NB4 (cell line): ENCODE measurements at regions not wholly inside any gene's neighbourhood (a gene's known extent, or its start where the extent isn't known, plus 50 kb on each side); places are given as distances from the start of the nearest gene placed in this dataset.
"Not testable (repeated sequence)": the region's sequence is repeated elsewhere in the genome, so short reads cannot be mapped to it uniquely, and the experiment has no call there.

Experiments used
- DNase-seq: peaks from one replicate; pipeline ENCODE4 v3.0.0; 2010; ENCODE audit warnings: low read depth
- H3K4me3 ChIP-seq: one replicate; pipeline ENCODE4 v1.5.1; 2011; ENCODE audit warnings: mild to moderate bottlenecking, low read depth, low read length, moderate library complexity
- MYC ChIP-seq: IDR thresholded peaks from 2 replicates; pipeline ENCODE4 v1.6.1; 2011; ENCODE audit warnings: low read depth, low read length
- POLR2A ChIP-seq: IDR thresholded peaks from 2 replicates; pipeline ENCODE4 v1.6.1; 2011; ENCODE audit warnings: mild to moderate bottlenecking; ENCODE audit not compliant: insufficient read length; ENCODE audit errors: extremely low read depth
- TF ChIP-seq, protein P1 (sequence below): IDR thresholded peaks from one replicate; pipeline ENCODE4 v1.5.1; 2012; ENCODE audit warnings: low read depth, low read length
- TF ChIP-seq, protein P2 (sequence below): IDR thresholded peaks from 2 replicates; pipeline ENCODE4 v1.6.1; 2011; ENCODE audit warnings: low read depth, low read length

DNA sequence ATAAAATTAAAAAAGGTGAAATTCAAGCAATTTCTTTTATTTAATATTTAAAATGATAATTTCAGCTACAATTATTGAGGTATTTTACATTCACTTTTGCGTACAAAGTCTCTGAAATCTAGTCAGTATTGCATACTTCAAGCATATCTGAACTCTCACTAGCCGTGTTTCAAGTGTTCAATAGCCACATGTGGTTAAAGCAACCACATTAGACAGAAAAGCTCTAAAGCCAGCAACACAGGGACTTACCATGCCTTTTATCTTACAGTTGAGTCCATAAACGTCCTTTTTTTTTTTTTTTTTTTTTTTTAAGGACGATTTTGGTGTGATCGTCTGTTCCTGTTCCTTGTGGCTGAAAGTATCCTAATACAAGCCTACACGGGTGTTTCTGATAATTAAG is 257.0 kb upstream of the RGMA start:
- DNase-seq: no peak
- H3K4me3 ChIP-seq: no peak overlapping the region
- TF ChIP-seq MYC: no peak
- TF ChIP-seq, protein P1, sequence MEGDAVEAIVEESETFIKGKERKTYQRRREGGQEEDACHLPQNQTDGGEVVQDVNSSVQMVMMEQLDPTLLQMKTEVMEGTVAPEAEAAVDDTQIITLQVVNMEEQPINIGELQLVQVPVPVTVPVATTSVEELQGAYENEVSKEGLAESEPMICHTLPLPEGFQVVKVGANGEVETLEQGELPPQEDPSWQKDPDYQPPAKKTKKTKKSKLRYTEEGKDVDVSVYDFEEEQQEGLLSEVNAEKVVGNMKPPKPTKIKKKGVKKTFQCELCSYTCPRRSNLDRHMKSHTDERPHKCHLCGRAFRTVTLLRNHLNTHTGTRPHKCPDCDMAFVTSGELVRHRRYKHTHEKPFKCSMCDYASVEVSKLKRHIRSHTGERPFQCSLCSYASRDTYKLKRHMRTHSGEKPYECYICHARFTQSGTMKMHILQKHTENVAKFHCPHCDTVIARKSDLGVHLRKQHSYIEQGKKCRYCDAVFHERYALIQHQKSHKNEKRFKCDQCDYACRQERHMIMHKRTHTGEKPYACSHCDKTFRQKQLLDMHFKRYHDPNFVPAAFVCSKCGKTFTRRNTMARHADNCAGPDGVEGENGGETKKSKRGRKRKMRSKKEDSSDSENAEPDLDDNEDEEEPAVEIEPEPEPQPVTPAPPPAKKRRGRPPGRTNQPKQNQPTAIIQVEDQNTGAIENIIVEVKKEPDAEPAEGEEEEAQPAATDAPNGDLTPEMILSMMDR: no peak
- TF ChIP-seq, protein P2, sequence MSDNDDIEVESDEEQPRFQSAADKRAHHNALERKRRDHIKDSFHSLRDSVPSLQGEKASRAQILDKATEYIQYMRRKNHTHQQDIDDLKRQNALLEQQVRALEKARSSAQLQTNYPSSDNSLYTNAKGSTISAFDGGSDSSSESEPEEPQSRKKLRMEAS: no peak
- TF ChIP-seq POLR2A: no peak

DNA sequence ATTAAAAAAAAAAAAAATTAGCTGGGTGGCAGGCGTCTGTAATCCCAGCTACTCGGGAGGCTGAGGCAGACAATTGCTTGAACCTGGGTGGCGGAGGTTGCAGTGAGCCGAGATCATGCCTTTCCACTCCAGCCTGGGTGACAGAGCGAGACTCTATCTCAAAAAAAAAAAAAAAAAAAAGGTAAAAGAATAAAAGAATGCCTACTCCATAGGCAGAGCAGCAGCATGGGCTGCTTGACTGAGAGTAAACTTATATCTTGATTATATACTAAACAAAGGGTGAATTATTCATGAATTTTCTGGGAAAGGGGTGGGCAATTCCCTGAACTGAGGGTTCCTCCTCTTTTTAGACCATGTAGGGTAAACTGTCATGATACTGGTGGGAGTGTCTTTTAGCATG is 254.4 kb upstream of the RGMA start:
- DNase-seq, H3K4me3 ChIP-seq: not testable (repeated sequence)

DNA sequence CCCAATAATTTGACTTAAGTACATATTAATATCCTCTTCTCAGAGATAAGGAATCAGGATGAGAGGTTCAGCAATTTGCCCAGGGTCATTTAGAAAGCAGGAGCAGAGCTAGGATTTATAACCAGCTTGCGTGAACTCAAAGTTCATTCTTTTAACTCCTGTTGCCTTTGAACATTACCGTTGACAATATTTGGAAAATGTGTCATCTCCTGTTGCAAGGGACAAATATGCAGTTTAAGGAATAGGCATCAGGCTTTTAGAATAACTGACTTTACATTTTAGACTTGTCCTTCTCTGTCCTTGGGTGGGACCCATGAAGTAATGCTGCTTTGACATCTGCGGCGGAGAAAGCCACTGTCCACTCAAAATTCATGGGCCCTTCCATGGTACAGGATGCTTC is 252.2 kb upstream of the RGMA start:
- no peak for DNase-seq
- H3K4me3 ChIP-seq: no peak overlapping the region
- TF ChIP-seq MYC: no peak
- TF ChIP-seq POLR2A: no peak
- TF ChIP-seq, protein P2: no peak
- TF ChIP-seq, protein P1: no peak

DNA sequence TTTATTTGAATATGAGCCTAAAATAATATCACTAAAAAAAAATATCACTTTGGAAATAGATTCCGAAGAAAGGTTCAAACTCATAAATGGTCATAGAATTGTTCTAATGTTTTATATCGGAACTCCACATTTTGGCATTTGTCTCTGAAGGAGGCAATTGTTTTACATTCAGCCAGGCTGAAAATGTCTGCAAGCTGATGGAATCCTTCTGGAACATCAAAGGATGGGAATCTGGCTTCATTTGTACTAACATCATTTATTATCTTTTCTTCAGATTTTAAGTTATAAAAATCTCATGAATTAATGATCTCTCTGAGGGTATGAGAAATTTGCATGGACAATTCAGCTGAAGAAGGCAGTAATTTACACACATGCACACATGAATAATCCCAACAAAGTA is 251.4 kb upstream of the RGMA start:
- no peak overlapping the region for H3K4me3 ChIP-seq
- no peak for DNase-seq
- TF ChIP-seq, protein P2: no peak
- TF ChIP-seq MYC (no peak), POLR2A (no peak)
- TF ChIP-seq, protein P1: no peak

DNA sequence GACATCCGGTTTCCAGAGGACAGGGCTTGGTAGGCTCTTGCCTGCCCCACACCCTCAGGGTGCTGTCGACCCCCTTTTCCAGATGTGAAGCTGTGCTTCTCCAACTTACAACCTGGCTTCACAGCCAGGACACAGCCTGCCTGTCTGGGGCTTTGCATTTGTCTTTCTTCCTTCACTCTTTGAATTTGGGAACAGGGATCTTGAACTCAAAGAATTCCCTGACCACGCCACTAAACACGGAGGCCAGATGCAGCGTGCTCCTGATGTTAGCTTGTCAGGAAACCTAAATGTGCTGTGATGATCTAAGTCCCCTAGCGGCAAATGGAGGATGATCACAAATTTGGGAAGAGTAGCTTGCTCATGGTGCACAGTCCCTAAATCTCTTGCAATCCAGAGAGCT is 244.8 kb upstream of the RGMA start:
- H3K4me3 ChIP-seq: no peak overlapping the region
- TF ChIP-seq, protein P1: peak; percentile 27
- no peak for TF ChIP-seq POLR2A
- DNase-seq: peak; percentile 21

DNA sequence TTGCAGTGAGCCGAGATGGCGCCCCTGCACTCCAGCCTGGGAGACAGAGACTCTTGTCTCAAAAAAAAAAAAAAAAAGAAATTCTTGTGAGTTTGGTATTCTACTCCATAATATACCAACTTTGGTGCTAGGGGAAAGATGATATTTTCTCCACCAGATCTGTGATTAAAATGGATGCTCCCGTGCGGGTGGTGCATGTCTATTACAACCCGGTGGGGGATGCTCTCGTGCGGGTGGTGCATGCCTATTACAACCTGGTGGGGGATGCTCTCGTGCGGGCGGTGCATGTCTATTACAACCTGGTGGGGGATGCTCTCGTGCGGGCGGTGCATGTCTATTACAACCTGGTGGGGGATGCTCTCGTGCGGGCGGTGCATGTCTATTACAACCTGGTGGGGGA is 244.1 kb upstream of the RGMA start:
- DNase-seq, H3K4me3 ChIP-seq: not testable (repeated sequence)

DNA sequence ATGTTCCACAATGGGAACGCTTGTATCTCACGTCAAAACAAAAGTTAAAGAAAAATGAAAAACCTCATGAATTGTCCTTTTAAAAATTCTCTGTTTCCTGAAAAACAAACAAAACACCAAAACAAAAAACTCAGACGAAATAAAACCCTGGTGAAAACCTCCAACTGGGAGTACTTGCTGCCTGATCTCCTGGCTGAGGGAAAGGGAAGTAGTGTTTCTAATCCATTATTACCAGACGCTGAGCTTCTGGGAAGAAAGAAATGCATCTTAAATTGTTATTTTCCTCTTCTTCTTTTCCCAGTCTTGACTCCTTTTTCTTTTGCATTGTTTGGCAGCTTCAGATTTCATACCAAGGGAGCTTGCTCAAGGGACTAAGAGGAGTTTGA is 243.2 kb upstream of the RGMA start:
- no peak overlapping the region for H3K4me3 ChIP-seq
- DNase-seq: no peak

More for the DNA sequence above, 243.2 kb upstream of the RGMA start:
- TF ChIP-seq, protein P2: no peak
- TF ChIP-seq, protein P1: no peak
- TF ChIP-seq POLR2A (no peak), MYC (no peak)
